GM12874 (cell line): ENCODE measurements at regions not wholly inside any gene's neighbourhood (a gene's known extent, or its start where the extent isn't known, plus 50 kb on each side); places are given as distances from the start of the nearest gene placed in this dataset.

Experiments
- CTCF ChIP-seq: IDR thresholded peaks from 2 replicates; pipeline ENCODE4 v1.5.1; 2011; ENCODE audit warnings: low read depth, mild to moderate bottlenecking, control low read depth, low read length, moderate library complexity; ENCODE audit not compliant: insufficient read depth

DNA sequence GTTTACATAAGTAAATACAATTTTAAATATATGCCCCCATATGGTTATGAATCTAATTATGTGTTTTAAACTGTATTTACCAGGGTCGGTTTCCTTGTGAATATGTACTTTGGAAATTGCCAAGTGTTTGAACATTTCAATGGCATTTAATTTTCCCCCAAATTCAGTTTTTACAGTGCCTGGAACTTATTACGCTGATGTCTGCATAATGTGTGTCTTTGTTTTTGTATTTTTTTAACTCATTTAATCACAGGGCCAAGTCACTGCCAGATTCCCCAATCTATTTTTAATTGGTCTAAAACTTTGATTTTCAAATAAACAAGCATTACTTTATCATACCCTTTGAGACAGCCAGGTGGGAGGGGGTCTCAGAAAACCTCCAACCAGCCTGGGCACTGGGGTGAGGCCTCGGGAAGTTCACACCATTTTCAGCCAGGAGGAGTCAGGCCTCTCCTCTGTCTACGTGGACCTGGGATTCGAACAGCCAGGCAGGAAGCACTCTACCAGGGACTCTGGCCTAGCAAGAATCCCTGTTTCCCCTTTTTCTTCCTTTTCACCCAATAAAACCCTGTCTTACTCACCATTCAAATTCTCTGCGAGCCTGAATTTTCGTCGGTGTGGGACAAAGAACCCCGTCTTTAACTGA lies 151.5 kb upstream of the COL1A2 start:
- no peak for TF ChIP-seq CTCF

- TF ChIP-seq CTCF: no peak
Observed at GRCh38 chr7:94244760-94245159, 149.9 kb upstream of the COL1A2 start.

DNA sequence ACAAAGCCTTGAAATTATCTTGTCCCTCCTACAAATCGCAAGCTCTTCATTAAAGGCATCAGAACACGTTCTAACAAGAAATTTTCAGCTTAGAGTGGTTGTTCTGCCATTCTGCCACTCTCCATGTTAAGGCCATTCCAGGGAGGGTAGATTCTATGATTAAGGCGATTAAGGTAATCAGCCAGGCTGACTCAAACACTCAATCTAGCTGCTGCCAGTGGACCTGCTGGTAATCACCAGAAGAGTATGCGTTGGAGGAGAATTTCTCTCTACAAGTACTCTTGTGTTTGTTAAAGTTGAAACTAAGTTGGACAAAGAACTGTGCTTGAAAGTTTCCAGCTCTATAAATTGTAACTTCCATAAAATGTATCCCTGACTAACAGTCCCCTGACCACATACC lies 149.2 kb upstream of the COL1A2 start:
- TF ChIP-seq CTCF: no peak

DNA sequence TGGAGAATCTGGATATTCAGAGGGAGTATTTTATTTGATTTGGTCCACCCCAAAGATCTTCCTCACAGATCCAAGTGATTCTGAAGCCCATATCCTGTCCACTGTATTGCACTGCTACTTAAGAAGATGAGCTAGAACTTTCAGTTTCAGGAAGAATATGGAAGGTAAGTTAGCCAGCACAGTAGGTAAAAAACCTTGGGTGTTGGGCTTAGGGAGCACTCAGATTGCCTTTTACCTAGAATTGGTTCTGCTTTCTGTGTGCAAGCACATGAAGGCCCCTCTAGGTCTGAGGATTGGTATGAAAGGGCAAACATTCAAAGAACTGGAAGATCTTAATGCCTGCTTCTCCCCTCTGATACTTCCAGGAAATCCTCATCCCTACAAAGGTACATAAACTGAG lies 146.7 kb upstream of the COL1A2 start:
- TF ChIP-seq CTCF: no peak

DNA sequence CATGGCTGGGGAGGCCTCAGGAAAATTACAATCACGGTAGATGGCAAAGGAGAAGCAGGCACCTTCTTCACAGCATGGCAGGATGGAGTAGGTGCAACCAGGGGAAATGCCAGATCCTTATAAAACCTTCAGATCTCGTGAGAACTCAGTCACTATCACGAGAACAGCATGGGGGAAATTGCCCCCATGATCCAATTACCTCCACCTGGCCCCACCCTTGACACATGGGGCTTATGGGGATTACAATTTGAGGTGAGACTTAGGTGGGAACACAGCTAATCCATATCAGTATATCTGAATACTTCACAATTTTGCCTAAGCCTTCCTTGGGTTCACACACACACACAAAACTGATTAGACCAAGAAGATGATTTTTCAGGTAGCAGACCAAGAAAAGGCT lies 145.1 kb upstream of the COL1A2 start:
- no peak for TF ChIP-seq CTCF

DNA sequence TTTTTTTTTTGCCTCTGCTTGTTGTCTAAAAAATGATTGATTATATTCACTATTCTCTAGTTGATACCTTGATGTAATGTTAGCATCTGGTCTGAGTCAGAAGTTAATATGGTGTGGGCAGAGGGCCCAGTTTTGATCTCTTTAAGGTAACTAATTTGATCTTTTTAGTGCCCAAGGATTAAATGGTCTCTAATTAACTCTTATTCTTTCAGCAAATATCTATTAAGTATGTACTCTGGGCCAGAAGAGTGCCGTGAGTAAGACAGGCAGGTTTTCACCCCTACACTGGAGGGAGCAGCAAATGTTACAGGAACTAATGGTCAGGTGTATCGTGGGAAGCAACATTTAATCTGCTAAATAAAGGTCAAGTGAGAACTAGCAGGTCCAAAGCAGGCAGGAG lies 144.6 kb upstream of the COL1A2 start:
- no peak for TF ChIP-seq CTCF

- TF ChIP-seq CTCF: no peak
Observed at GRCh38 chr7:94250987-94251386, 143.7 kb upstream of the COL1A2 start.
